ENCODE measurements at regions not wholly inside any gene's neighbourhood (a gene's known extent, or its start where the extent isn't known, plus 50 kb on each side); places are given as distances from the start of the nearest gene placed in this dataset.

GRCh38 chr17:13756763-13757162 is 155.0 kb upstream of the HS3ST3A1 start:
- intact Hi-C loops (cut with micrococcal nuclease; ENCODE audit: unreplicated experiment) (no loop called here), in situ Hi-C loops (cut with HindIII; ENCODE audit: low pct_unique_long_range_greater_than_20kb, low sequenced_read_pairs) (no loop called here)
- DNase-seq (ENCODE audit: low read depth, low spot score) (no peak), ATAC-seq (no peak)
- H3K4me1 ChIP-seq (ENCODE audit: control insufficient read depth, insufficient read depth, low read length), result no peaks in the 10 kb centered on the region
- no peak overlapping the region for H3K4me3 ChIP-seq (ENCODE audit: low read depth in 2 of 2, low read length in 2 of 2)
- CTCF ChIA-PET, result no interaction called here
- POLR2A ChIA-PET, result no interaction called here
- H3K36me3 ChIP-seq (ENCODE audit: control insufficient read depth, insufficient read depth, low read length), result no peaks in the 10 kb centered on the region
- H3K27ac ChIP-seq (ENCODE audit: low read length), result no peak overlapping the region
- no TSS peak for BruUV-seq (replicated peaks)
- no peaks in the 10 kb centered on the region for H3K27me3 ChIP-seq (ENCODE audit: control insufficient read depth, insufficient read depth, low read length)
- TF ChIP-seq CTCF (IDR thresholded peaks at IDR 0.05) (no peak), POLR2AphosphoS5 (IDR thresholded peaks at IDR 0.05; ENCODE audit: low read depth, low read length) (no peak), REST (IDR thresholded peaks at IDR 0.05; ENCODE audit: insufficient read depth in 1 of 2, low read depth in 2 of 2, low read length in 1 of 2) (no peak)
- no peaks in the 10 kb centered on the region for H3K9me3 ChIP-seq (ENCODE audit: control insufficient read depth, insufficient read depth, low read depth, low read length)

GRCh38 chr17:13757871-13758270 is 156.1 kb upstream of the HS3ST3A1 start:
- no peaks in the 10 kb centered on the region for H3K27me3 ChIP-seq (ENCODE audit: control insufficient read depth, insufficient read depth, low read length)
- BruUV-seq (replicated peaks), result no TSS peak
- H3K36me3 ChIP-seq (ENCODE audit: control insufficient read depth, insufficient read depth, low read length), result no peaks in the 10 kb centered on the region
- no peak overlapping the region for H3K4me3 ChIP-seq (ENCODE audit: low read depth in 2 of 2, low read length in 2 of 2)
- no peaks in the 10 kb centered on the region for H3K9me3 ChIP-seq (ENCODE audit: control insufficient read depth, insufficient read depth, low read depth, low read length)
- intact Hi-C loops (cut with micrococcal nuclease; ENCODE audit: unreplicated experiment), result no loop called here
- no peak for DNase-seq (ENCODE audit: low read depth, low spot score)
- ChIA-PET POLR2A (no interaction called here), CTCF (no interaction called here)
- H3K4me1 ChIP-seq (ENCODE audit: control insufficient read depth, insufficient read depth, low read length), result no peaks in the 10 kb centered on the region
- in situ Hi-C loops (cut with HindIII; ENCODE audit: low pct_unique_long_range_greater_than_20kb, low sequenced_read_pairs), result no loop called here
- no peak for ATAC-seq
- no peak overlapping the region for H3K27ac ChIP-seq (ENCODE audit: low read length)
- no peak for TF ChIP-seq SIN3A (IDR thresholded peaks at IDR 0.05; ENCODE audit: borderline replicate concordance, insufficient read depth, low read depth, low read length)

DNA sequence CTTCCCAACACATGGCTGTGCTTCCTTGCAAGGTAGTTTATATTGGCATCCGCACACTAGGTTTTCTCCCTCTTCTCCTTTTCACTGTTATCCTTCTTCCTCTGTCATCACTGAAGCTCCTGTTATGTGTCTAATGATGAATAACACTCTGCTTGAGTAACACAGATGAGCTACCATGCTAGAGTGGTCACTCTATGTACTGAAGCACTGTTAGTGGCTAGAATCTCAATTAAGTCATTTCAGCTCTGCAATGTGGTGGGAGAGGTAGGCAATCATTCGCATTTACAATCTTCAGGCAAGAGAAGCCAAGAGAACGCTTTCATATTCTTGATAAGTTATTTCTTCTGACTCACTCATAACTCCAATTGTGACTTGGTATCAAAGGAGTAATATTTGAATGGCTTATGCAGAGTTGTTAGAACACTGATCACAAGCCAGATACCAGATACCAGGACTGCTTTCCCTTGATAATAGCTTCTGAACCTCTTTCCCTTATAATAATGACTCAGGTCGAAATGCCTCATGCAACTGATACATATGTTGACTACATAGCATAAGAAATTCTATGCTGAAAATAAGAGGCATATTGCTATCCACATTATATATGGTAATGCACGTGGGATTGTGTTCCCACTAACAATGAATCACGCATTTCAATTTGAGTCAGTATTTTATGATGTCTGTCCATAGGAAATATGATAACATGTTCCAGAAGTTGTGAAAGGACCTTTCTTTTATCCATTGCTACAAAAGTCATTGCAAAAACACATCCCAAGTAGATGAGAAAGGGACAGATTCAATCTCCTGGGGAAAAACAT is 158.0 kb upstream of the HS3ST3A1 start:
- POLR2A ChIA-PET, result no interaction called here
- BruUV-seq (replicated peaks), result no TSS peak
- no peak for TF ChIP-seq CTCF (IDR thresholded peaks at IDR 0.05)
- TF ChIP-seq REST (IDR thresholded peaks at IDR 0.05; ENCODE audit: insufficient read depth in 1 of 2, low read depth in 2 of 2, low read length in 1 of 2), result no peak
- TF ChIP-seq POLR2AphosphoS5 (IDR thresholded peaks at IDR 0.05; ENCODE audit: low read depth, low read length), result no peak
- no peak for TF ChIP-seq SIN3A (IDR thresholded peaks at IDR 0.05; ENCODE audit: borderline replicate concordance, insufficient read depth, low read depth, low read length)
- TF ChIP-seq TCF7L2 (IDR thresholded peaks at IDR 0.05; ENCODE audit: low read depth, low read length), result no peak

More for the DNA sequence above, 158.0 kb upstream of the HS3ST3A1 start:
- no peaks in the 10 kb centered on the region for H3K36me3 ChIP-seq (ENCODE audit: control insufficient read depth, insufficient read depth, low read length)
- CTCF ChIA-PET, result no interaction called here
- no peaks in the 10 kb centered on the region for H3K27me3 ChIP-seq (ENCODE audit: control insufficient read depth, insufficient read depth, low read length)
- ATAC-seq (no peak), DNase-seq (ENCODE audit: low read depth, low spot score) (no peak)
- in situ Hi-C loops (cut with HindIII; ENCODE audit: low pct_unique_long_range_greater_than_20kb, low sequenced_read_pairs), result no loop called here
- intact Hi-C loops (cut with micrococcal nuclease; ENCODE audit: unreplicated experiment), result no loop called here
- H3K9me3 ChIP-seq (ENCODE audit: control insufficient read depth, insufficient read depth, low read depth, low read length), result no peaks in the 10 kb centered on the region
- no peak overlapping the region for H3K27ac ChIP-seq (ENCODE audit: low read length)
- no peaks in the 10 kb centered on the region for H3K4me1 ChIP-seq (ENCODE audit: control insufficient read depth, insufficient read depth, low read length)
- no peak overlapping the region for H3K4me3 ChIP-seq (ENCODE audit: low read depth in 2 of 2, low read length in 2 of 2)
